GM12872 (cell line): ENCODE measurements at regions not wholly inside any gene's neighbourhood (a gene's known extent, or its start where the extent isn't known, plus 50 kb on each side); places are given as distances from the start of the nearest gene placed in this dataset.

Source experiments
- CTCF ChIP-seq: IDR thresholded peaks from 3 replicates; pipeline ENCODE4 v1.5.1; 2011; ENCODE audit warnings: low read depth, mild to moderate bottlenecking, low read length, moderate library complexity; ENCODE audit not compliant: insufficient read depth

GRCh38 chr21:28221984-28222383, 770.7 kb downstream of the LTN1 start:
- TF ChIP-seq CTCF, result no peak

GRCh38 chr21:28220680-28221079, 772.0 kb downstream of the LTN1 start:
- TF ChIP-seq CTCF, result no peak

GRCh38 chr21:28216976-28217523, 775.6 kb downstream of the LTN1 start:
- TF ChIP-seq CTCF, result no peak

- TF ChIP-seq CTCF, result no peak
Measured at GRCh38 chr21:28215214-28215954, 777.3 kb downstream of the LTN1 start.

GRCh38 chr21:28214786-28215185, 777.9 kb downstream of the LTN1 start:
- TF ChIP-seq CTCF, result no peak

GRCh38 chr21:28213261-28213660, 779.4 kb downstream of the LTN1 start:
- TF ChIP-seq CTCF, result no peak

- no peak for TF ChIP-seq CTCF
Measured at GRCh38 chr21:28212061-28212460, 780.6 kb downstream of the LTN1 start.
